Naive thymus-derived CD4-positive, alpha-beta T cell (primary cell): ENCODE measurements at regions not wholly inside any gene's neighbourhood (a gene's known extent, or its start where the extent isn't known, plus 50 kb on each side); places are given as distances from the start of the nearest gene placed in this dataset.

Experiments
- ATAC-seq: fragments of 150-1000 bp; cut with Tn5 transposase; 2 replicates; pipeline ENCODE4 v1.10.0; 2021; ENCODE audit warnings: mild to moderate bottlenecking, moderate library complexity
- CTCF ChIA-PET: fragments of 350-600 bp; sonication (Branson Sonifier 250); formaldehyde crosslinking; loops from one replicate; lab custom pipeline; 2021; ENCODE audit warnings: antibody characterized with exemption; lab: Charles Lee
- POLR2A ChIA-PET: fragments of 350-600 bp; sonication (Branson Sonifier 250); formaldehyde crosslinking; loops from one replicate; lab custom pipeline; 2021; ENCODE audit warnings: antibody characterized with exemption, inconsistent platforms; lab: Charles Lee
- DNase-seq, 9 donors: peaks; one replicate each; pipeline versions ENCODE4 v3.0.0 to v3.0.0-alpha.2; 2020 to 2022; ENCODE audit warnings: mixed read lengths in 1 of 9
- H3K27ac ChIP-seq: one replicate; pipeline ENCODE4 v1.7.0; 2013; ENCODE audit warnings: mild to moderate bottlenecking, low read depth, low read length, moderate library complexity
- H3K27me3 ChIP-seq, 2 donors: one replicate each; pipeline ENCODE4 v1.7.0; 2013; ENCODE audit warnings: low read length in 2 of 2, mild to moderate bottlenecking in 2 of 2, moderate library complexity in 2 of 2; ENCODE audit not compliant: control insufficient read depth in 2 of 2, insufficient read depth in 2 of 2
- H3K36me3 ChIP-seq, 3 experiments: 1 replicate in 2 of 3; 2 replicates in 1 of 3; pipeline ENCODE4 v1.7.0; 2013; ENCODE audit warnings: low read length in 3 of 3, mild to moderate bottlenecking in 3 of 3, moderate library complexity in 1 of 3; ENCODE audit not compliant: insufficient read depth in 3 of 3, control insufficient read depth in 2 of 3
- H3K4me1 ChIP-seq, 2 donors: one replicate each; pipeline ENCODE4 v1.7.0; 2013; ENCODE audit warnings: low read length in 2 of 2, mild to moderate bottlenecking in 2 of 2, moderate library complexity in 1 of 2; ENCODE audit not compliant: control insufficient read depth in 2 of 2, insufficient read depth in 2 of 2
- H3K4me3 ChIP-seq: 2 replicates; pipeline ENCODE4 v1.7.0; 2013; ENCODE audit warnings: mild to moderate bottlenecking, low read length
- H3K9me3 ChIP-seq, 3 experiments: 1 replicate in 2 of 3; 2 replicates in 1 of 3; pipeline ENCODE4 v1.7.0; 2013; ENCODE audit warnings: low read length in 3 of 3; ENCODE audit not compliant: control insufficient read depth in 2 of 3
- H3K27ac Mint-ChIP-seq, 9 donors: one replicate each; pipeline ENCODE4 v1.8.0; 2020 to 2022; ENCODE audit warnings: mixed read lengths in 9 of 9, mild to moderate bottlenecking in 8 of 9, moderate library complexity in 5 of 9, inconsistent platforms in 2 of 9
- H3K27me3 Mint-ChIP-seq, 5 donors: one replicate each; pipeline ENCODE4 v1.8.0; 2021 to 2022; ENCODE audit warnings: mixed read lengths in 5 of 5, mild to moderate bottlenecking in 1 of 5
- H3K36me3 Mint-ChIP-seq, 5 donors: one replicate each; pipeline ENCODE4 v1.8.0; 2020 to 2022; ENCODE audit warnings: mixed read lengths in 5 of 5, mild to moderate bottlenecking in 3 of 5, inconsistent platforms in 1 of 5
- H3K4me1 Mint-ChIP-seq, 7 donors: one replicate each; pipeline ENCODE4 v1.8.0; 2020 to 2022; ENCODE audit warnings: mixed read lengths in 7 of 7, mild to moderate bottlenecking in 3 of 7, inconsistent platforms in 1 of 7
- H3K4me3 Mint-ChIP-seq, 10 donors: one replicate each; pipeline ENCODE4 v1.8.0; 2020 to 2022; ENCODE audit warnings: mild to moderate bottlenecking in 10 of 10, mixed read lengths in 10 of 10, moderate library complexity in 6 of 10, inconsistent platforms in 2 of 10
- H3K9me3 Mint-ChIP-seq, 11 donors: one replicate each; pipeline ENCODE4 v1.8.0; 2020 to 2022; ENCODE audit warnings: mixed read lengths in 11 of 11, mild to moderate bottlenecking in 4 of 11, inconsistent platforms in 1 of 11, moderate library complexity in 1 of 11
- intact Hi-C, 2 donors: fragments of 100-400 bp; cut with micrococcal nuclease; formaldehyde crosslinking; loops; one replicate each; pipeline ENCODE4 v1.15.1; 2023

GRCh38 chr2:5454051-5454390 lies 238.2 kb upstream of the SOX11 start:
- Mint-ChIP-seq H3K4me1 (no peaks in the 10 kb centered on the region), H3K9me3 (peaks cover 0 to 6% (median 2%) of the 10 kb centered on the region in 11 donors), H3K27ac (no peak overlapping the region), H3K36me3 (no peaks in the 10 kb centered on the region), H3K27me3 (peaks cover 0 to 5% (median 0%) of the 10 kb centered on the region in 5 donors), H3K4me3 (no peak overlapping the region)
- DNase-seq, result no peak
- no peak for ATAC-seq
- CTCF ChIA-PET, result no interaction called here
- Histone ChIP-seq H3K4me1 (no peaks in the 10 kb centered on the region), H3K9me3 (no peaks in the 10 kb centered on the region), H3K36me3 (no peaks in the 10 kb centered on the region), H3K27ac (no peak overlapping the region), H3K27me3 (no peaks in the 10 kb centered on the region), H3K4me3 (no peak overlapping the region)
- POLR2A ChIA-PET, result no interaction called here
- intact Hi-C loops, result no loop called here

GRCh38 chr2:5459041-5459440 lies 233.1 kb upstream of the SOX11 start:
- no peak overlapping the region for H3K27ac Mint-ChIP-seq
- H3K27me3 Mint-ChIP-seq, result no peaks in the 10 kb centered on the region
- CTCF ChIA-PET, result no interaction called here
- H3K36me3 Mint-ChIP-seq, result no peaks in the 10 kb centered on the region
- Histone ChIP-seq H3K4me3 (no peak overlapping the region), H3K36me3 (no peaks in the 10 kb centered on the region), H3K4me1 (no peaks in the 10 kb centered on the region), H3K9me3 (no peaks in the 10 kb centered on the region), H3K27me3 (no peaks in the 10 kb centered on the region), H3K27ac (no peak overlapping the region)
- H3K4me1 Mint-ChIP-seq, result no peaks in the 10 kb centered on the region
- POLR2A ChIA-PET, result no interaction called here
- DNase-seq (no peak), ATAC-seq (no peak)
- intact Hi-C loops, result no loop called here
- no peak overlapping the region for H3K4me3 Mint-ChIP-seq
- peaks cover 0 to 11% (median 0%) of the 10 kb centered on the region in 11 donors for H3K9me3 Mint-ChIP-seq

GRCh38 chr2:5464657-5465056 lies 227.5 kb upstream of the SOX11 start:
- Histone ChIP-seq H3K27ac (no peak overlapping the region), H3K4me1 (no peaks in the 10 kb centered on the region), H3K27me3 (no peaks in the 10 kb centered on the region), H3K9me3 (no peaks in the 10 kb centered on the region), H3K36me3 (no peaks in the 10 kb centered on the region), H3K4me3 (no peak overlapping the region)
- DNase-seq, result no peak
- intact Hi-C loops, result no loop called here
- CTCF ChIA-PET, result no interaction called here
- no peak for ATAC-seq
- Mint-ChIP-seq H3K4me1 (peaks cover 0 to 2% (median 0%) of the 10 kb centered on the region in 7 donors), H3K36me3 (no peaks in the 10 kb centered on the region), H3K27me3 (peaks cover 0 to 6% (median 0%) of the 10 kb centered on the region in 5 donors), H3K4me3 (no peak overlapping the region), H3K9me3 (peaks cover 0 to 11% (median 0%) of the 10 kb centered on the region in 11 donors), H3K27ac (no peak overlapping the region)
- POLR2A ChIA-PET, result no interaction called here

- H3K27me3 Mint-ChIP-seq, result peaks cover 0 to 6% (median 0%) of the 10 kb centered on the region in 5 donors
- peaks cover 0 to 2% (median 0%) of the 10 kb centered on the region in 7 donors for H3K4me1 Mint-ChIP-seq
- H3K36me3 Mint-ChIP-seq, result no peaks in the 10 kb centered on the region
- ChIA-PET CTCF (no interaction called here), POLR2A (no interaction called here)
- intact Hi-C loops, result no loop called here
- Histone ChIP-seq H3K4me3 (no peak overlapping the region), H3K27ac (no peak overlapping the region), H3K36me3 (no peaks in the 10 kb centered on the region), H3K4me1 (no peaks in the 10 kb centered on the region), H3K27me3 (no peaks in the 10 kb centered on the region), H3K9me3 (no peaks in the 10 kb centered on the region)
- no peak for ATAC-seq
- no peak overlapping the region for H3K27ac Mint-ChIP-seq
- no peak overlapping the region for H3K4me3 Mint-ChIP-seq
- peaks cover 0 to 11% (median 0%) of the 10 kb centered on the region in 11 donors for H3K9me3 Mint-ChIP-seq
- DNase-seq, result no peak
Measured at GRCh38 chr2:5465859-5466258, 226.3 kb upstream of the SOX11 start.

GRCh38 chr2:5467178-5467905 lies 224.8 kb upstream of the SOX11 start:
- H3K9me3 Mint-ChIP-seq, result peaks cover 0 to 4% (median 0%) of the 10 kb centered on the region in 11 donors
- H3K9me3 ChIP-seq, result no peaks in the 10 kb centered on the region
- CTCF ChIA-PET, result no interaction called here
- no peak overlapping the region for H3K4me3 ChIP-seq
- ATAC-seq (no peak), DNase-seq (no peak)
- peaks cover 0 to 2% (median 0%) of the 10 kb centered on the region in 7 donors for H3K4me1 Mint-ChIP-seq
- H3K4me1 ChIP-seq, result no peaks in the 10 kb centered on the region
- intact Hi-C loops, result no loop called here
- peaks cover 0 to 6% (median 0%) of the 10 kb centered on the region in 5 donors for H3K27me3 Mint-ChIP-seq
- H3K27ac Mint-ChIP-seq, result no peak overlapping the region
- H3K36me3 ChIP-seq, result no peaks in the 10 kb centered on the region
- no peak overlapping the region for H3K27ac ChIP-seq
- no peaks in the 10 kb centered on the region for H3K36me3 Mint-ChIP-seq
- no peaks in the 10 kb centered on the region for H3K27me3 ChIP-seq
- no peak overlapping the region for H3K4me3 Mint-ChIP-seq
- POLR2A ChIA-PET, result no interaction called here

- Histone ChIP-seq H3K27me3 (no peaks in the 10 kb centered on the region), H3K27ac (no peak overlapping the region), H3K9me3 (no peaks in the 10 kb centered on the region), H3K36me3 (no peaks in the 10 kb centered on the region), H3K4me1 (no peaks in the 10 kb centered on the region), H3K4me3 (no peak overlapping the region)
- DNase-seq (no peak), ATAC-seq (no peak)
- H3K27me3 Mint-ChIP-seq, result no peaks in the 10 kb centered on the region
- H3K4me1 Mint-ChIP-seq, result no peaks in the 10 kb centered on the region
- H3K4me3 Mint-ChIP-seq, result no peak overlapping the region
- ChIA-PET POLR2A (no interaction called here), CTCF (no interaction called here)
- intact Hi-C loops, result no loop called here
- peaks cover 0 to 2% (median 0%) of the 10 kb centered on the region in 11 donors for H3K9me3 Mint-ChIP-seq
- no peaks in the 10 kb centered on the region for H3K36me3 Mint-ChIP-seq
- H3K27ac Mint-ChIP-seq, result no peak overlapping the region
Measured at GRCh38 chr2:5472673-5473072, 219.5 kb upstream of the SOX11 start.

GRCh38 chr2:5473635-5474034 lies 218.5 kb upstream of the SOX11 start:
- Histone ChIP-seq H3K27me3 (no peaks in the 10 kb centered on the region), H3K9me3 (no peaks in the 10 kb centered on the region), H3K36me3 (no peaks in the 10 kb centered on the region), H3K4me1 (no peaks in the 10 kb centered on the region), H3K4me3 (no peak overlapping the region), H3K27ac (no peak overlapping the region)
- Mint-ChIP-seq H3K9me3 (peaks cover 0 to 2% (median 0%) of the 10 kb centered on the region in 11 donors), H3K4me1 (no peaks in the 10 kb centered on the region), H3K27me3 (no peaks in the 10 kb centered on the region), H3K27ac (no peak overlapping the region), H3K36me3 (no peaks in the 10 kb centered on the region), H3K4me3 (no peak overlapping the region)
- ChIA-PET CTCF (no interaction called here), POLR2A (no interaction called here)
- ATAC-seq, result no peak
- intact Hi-C loops, result no loop called here
- DNase-seq, result no peak
